Progenitor cell of endocrine pancreas (in vitro differentiated cells): ENCODE measurements at regions not wholly inside any gene's neighbourhood (a gene's known extent, or its start where the extent isn't known, plus 50 kb on each side); places are given as distances from the start of the nearest gene placed in this dataset.

Experiments
- DNase-seq: peaks from one replicate; pipeline ENCODE4 v3.0.0; 2021; ENCODE audit warnings: low spot score; ENCODE audit not compliant: unreplicated experiment
- H3K27ac Mint-ChIP-seq: 2 replicates; pipeline ENCODE4 v1.8.0; 2021; ENCODE audit warnings: mild to moderate bottlenecking, moderate library complexity, mixed read lengths
- H3K27me3 Mint-ChIP-seq: 2 replicates; pipeline ENCODE4 v1.8.0; 2021; ENCODE audit warnings: mixed read lengths
- H3K36me3 Mint-ChIP-seq: 2 replicates; pipeline ENCODE4 v1.8.0; 2022; ENCODE audit warnings: mixed read lengths; ENCODE audit not compliant: insufficient read depth
- H3K4me1 Mint-ChIP-seq: 2 replicates; pipeline ENCODE4 v1.8.0; 2021; ENCODE audit warnings: low read depth, mixed read lengths
- H3K4me3 Mint-ChIP-seq: 2 replicates; pipeline ENCODE4 v1.8.0; 2021; ENCODE audit warnings: low read depth, mild to moderate bottlenecking, moderate library complexity, mixed read lengths
- H3K9me3 Mint-ChIP-seq: 2 replicates; pipeline ENCODE4 v1.8.0; 2021; ENCODE audit warnings: low read depth, mixed read lengths
- TF ChIP-seq, protein P1 (sequence below): fragments of 200-600 bp; sonication (generic); IDR thresholded peaks from one replicate; pipeline ENCODE4 v1.5.0; 2021; ENCODE audit warnings: antibody characterized with exemption, mild to moderate bottlenecking; ENCODE audit not compliant: unreplicated experiment

DNA sequence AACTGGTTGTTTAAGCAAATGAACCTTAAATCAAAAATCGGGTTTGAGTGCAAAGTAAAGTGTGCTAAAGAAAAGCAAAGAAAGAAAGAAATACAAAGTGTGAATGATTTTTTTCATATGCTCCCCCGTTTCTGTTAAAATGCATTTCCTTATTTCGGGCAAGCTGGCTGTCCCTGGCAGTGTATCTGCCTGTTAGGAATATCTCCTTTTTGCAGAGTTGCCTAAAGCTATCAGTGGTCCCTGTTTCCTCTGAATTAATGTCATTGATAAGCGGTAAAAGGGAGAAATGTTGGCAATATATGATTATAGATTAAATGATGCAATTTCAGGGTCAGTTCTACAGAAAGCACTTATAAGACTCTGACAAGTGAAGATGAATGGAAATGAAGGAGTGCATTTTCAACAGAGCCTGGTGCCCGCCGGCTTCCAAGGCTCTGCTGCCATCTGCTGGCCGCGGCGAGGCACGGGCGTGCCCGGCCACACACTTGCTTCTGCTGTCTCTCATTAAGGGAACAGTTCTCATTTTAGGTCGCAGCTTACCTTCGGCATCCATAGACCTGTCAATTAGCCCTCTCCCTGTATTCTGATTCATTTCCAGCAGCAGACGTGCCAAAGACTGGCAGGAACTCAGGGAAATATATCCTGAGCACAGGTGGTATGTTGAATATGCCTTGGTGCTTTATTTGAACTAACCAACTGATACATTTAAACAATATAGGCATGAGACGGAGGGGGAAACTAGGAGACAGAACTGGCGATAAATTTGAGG, 381.9 kb downstream of the C6orf118 start:
- TF ChIP-seq, protein P1, sequence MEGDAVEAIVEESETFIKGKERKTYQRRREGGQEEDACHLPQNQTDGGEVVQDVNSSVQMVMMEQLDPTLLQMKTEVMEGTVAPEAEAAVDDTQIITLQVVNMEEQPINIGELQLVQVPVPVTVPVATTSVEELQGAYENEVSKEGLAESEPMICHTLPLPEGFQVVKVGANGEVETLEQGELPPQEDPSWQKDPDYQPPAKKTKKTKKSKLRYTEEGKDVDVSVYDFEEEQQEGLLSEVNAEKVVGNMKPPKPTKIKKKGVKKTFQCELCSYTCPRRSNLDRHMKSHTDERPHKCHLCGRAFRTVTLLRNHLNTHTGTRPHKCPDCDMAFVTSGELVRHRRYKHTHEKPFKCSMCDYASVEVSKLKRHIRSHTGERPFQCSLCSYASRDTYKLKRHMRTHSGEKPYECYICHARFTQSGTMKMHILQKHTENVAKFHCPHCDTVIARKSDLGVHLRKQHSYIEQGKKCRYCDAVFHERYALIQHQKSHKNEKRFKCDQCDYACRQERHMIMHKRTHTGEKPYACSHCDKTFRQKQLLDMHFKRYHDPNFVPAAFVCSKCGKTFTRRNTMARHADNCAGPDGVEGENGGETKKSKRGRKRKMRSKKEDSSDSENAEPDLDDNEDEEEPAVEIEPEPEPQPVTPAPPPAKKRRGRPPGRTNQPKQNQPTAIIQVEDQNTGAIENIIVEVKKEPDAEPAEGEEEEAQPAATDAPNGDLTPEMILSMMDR: peak; percentile 99
- Mint-ChIP-seq H3K27me3 (no peaks in the 10 kb centered on the region), H3K27ac (no peak overlapping the region), H3K36me3 (no peaks in the 10 kb centered on the region), H3K9me3 (peaks cover 2% of the 10 kb centered on the region), H3K4me3 (no peak overlapping the region), H3K4me1 (no peaks in the 10 kb centered on the region)
- peak; percentile 62 for DNase-seq

DNA sequence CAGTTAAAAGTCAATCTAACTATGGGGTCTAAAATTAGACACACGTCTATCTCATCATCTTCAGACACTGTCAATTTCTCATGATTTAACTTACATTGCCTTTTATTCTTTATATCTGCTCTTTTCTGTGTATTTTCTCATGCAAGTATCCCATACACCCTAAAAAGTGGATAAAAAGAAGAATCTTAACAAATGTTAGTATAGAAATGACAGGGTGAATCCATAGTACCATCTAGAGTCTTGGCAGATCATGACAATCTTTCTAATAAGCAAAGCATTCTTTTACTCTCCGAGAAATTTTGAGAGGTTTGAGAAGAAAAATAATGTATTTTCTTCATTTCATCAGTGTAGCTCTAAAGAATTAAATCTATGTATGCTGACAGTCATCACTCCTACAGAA, 382.7 kb downstream of the C6orf118 start:
- Mint-ChIP-seq H3K27ac (no peak overlapping the region), H3K36me3 (no peaks in the 10 kb centered on the region), H3K4me3 (no peak overlapping the region), H3K9me3 (no peaks in the 10 kb centered on the region), H3K4me1 (no peaks in the 10 kb centered on the region), H3K27me3 (no peaks in the 10 kb centered on the region)
- TF ChIP-seq, protein P1: no peak
- DNase-seq: no peak

DNA sequence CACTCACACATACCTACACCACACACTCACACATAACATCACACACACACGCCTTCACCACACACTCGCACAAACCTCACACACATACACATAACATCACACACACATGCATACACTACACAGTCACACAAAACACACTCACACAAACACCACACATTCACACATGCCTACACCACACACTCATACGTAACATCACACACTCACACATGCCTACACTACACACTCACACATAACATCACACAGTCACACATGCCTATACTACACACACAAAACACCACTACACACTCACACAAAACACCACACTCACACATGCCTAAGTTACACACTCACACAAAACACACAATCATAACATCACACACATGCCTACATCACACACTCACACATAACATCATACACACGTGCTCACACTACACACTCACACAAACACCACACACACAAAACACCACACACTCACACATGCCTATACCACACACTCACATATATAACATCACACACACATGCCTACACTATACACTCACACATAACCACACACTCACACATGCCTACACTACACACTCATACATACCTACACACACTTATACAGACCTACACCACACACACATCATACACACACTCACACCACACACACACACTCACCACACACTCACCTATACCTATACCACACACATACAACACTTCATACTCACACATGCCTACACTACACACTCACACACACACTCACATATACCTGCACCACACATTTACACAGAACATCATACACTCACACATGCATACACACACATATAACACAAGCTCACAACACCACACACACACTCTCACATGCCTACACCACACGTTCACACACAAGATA, 383.5 kb downstream of the C6orf118 start:
- Mint-ChIP-seq H3K27ac (no peak overlapping the region), H3K36me3 (no peaks in the 10 kb centered on the region), H3K27me3 (no peaks in the 10 kb centered on the region), H3K4me3 (no peak overlapping the region), H3K9me3 (no peaks in the 10 kb centered on the region), H3K4me1 (no peaks in the 10 kb centered on the region)
- DNase-seq: no peak
- TF ChIP-seq, protein P1: no peak

DNA sequence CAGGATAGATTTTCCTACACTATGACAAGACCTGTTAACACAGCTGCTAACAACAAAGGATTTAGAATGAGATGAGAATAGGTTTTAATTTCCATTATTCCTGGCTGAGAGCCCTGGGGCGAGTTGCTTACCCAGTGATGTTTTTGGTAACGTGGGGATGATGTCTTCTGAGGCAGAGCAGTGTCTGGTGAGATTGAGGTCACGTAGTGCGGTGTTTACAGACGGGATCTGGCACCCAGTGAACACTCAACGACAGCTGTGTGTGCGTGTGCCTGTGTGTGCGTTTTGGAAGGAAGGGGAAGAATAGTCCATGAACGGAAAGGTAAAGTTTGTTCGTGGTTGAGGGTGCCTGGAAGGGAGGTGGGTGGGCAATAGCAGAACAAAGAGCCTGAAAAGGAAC, 384.7 kb downstream of the C6orf118 start:
- TF ChIP-seq, protein P1: no peak

DNA sequence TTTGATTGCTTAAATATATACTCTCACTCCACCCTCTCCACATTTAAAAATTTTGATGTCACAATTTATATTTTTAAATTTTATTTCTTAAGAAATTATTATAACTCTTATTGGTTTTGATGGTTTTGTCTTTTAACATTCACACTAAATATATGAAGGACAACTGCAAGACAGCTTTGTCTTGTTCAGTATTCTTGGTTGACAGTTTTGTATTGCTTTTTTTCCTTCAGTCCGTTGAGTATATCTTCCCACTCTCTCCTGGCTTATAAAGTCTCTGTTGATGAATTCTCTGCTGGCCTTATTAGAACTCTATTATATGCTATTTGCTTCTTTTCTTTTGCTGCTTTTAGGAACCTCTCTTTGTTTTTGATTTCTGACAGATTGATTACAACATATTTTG, 392.2 kb downstream of the C6orf118 start:
- no peak overlapping the region for H3K4me3 Mint-ChIP-seq
- peaks cover 3% of the 10 kb centered on the region for H3K27me3 Mint-ChIP-seq
- no peaks in the 10 kb centered on the region for H3K4me1 Mint-ChIP-seq
- TF ChIP-seq, protein P1: no peak
- no peaks in the 10 kb centered on the region for H3K36me3 Mint-ChIP-seq
- no peak overlapping the region for H3K27ac Mint-ChIP-seq
- no peak for DNase-seq
- H3K9me3 Mint-ChIP-seq: peaks cover 12% of the 10 kb centered on the region

More for the DNA sequence above, 384.7 kb downstream of the C6orf118 start:
- no peak overlapping the region for H3K27ac Mint-ChIP-seq
- no peaks in the 10 kb centered on the region for H3K27me3 Mint-ChIP-seq
- H3K9me3 Mint-ChIP-seq: no peaks in the 10 kb centered on the region
- DNase-seq: no peak
- no peaks in the 10 kb centered on the region for H3K4me1 Mint-ChIP-seq
- no peaks in the 10 kb centered on the region for H3K36me3 Mint-ChIP-seq
- no peak overlapping the region for H3K4me3 Mint-ChIP-seq
